VCaP (cell line): ENCODE measurements at regions not wholly inside any gene's neighbourhood (a gene's known extent, or its start where the extent isn't known, plus 50 kb on each side); places are given as distances from the start of the nearest gene placed in this dataset.

Experiments
- H3K27ac ChIP-seq: fragments of 450-650 bp; 2 replicates; pipeline ENCODE4 v1.5.1; 2017
- CTCF ChIP-seq: fragments of 450-650 bp; conservative IDR thresholded peaks from 2 replicates; pipeline ENCODE4 v1.5.1; 2017; ENCODE audit warnings: mild to moderate bottlenecking, moderate library complexity

- TF ChIP-seq CTCF: no peak
- no peak overlapping the region for H3K27ac ChIP-seq
These were observed 96.3 kb upstream of the ENPP6 start for GRCh38 chr4:184313702-184314659.

- no peak overlapping the region for H3K27ac ChIP-seq
- TF ChIP-seq CTCF: no peak
These were observed 95.4 kb upstream of the ENPP6 start for GRCh38 chr4:184313058-184313581.

DNA sequence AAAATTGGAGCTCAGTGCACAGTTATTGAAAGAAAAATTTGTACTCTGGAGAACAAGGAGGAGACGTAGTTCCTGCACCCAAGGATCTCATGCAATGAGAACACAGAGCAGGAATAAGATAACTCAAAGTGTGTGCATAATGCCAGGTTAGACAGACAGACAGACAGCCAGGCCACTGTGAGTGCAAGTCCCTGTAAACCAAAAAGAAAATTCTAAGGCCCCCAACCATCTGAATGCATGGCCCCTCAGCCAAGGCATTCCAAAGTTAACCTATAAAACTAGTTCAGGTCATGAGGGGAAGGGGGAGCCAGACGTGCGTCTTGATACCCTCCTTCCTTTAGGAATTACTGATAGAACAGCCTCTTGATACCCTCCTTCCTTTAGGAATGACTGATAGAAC lies 94.5 kb upstream of the ENPP6 start:
- H3K27ac ChIP-seq: no peak overlapping the region
- no peak for TF ChIP-seq CTCF

GRCh38 chr4:184310881-184311709 lies 93.4 kb upstream of the ENPP6 start:
- no peak for TF ChIP-seq CTCF
- H3K27ac ChIP-seq: no peak overlapping the region

DNA sequence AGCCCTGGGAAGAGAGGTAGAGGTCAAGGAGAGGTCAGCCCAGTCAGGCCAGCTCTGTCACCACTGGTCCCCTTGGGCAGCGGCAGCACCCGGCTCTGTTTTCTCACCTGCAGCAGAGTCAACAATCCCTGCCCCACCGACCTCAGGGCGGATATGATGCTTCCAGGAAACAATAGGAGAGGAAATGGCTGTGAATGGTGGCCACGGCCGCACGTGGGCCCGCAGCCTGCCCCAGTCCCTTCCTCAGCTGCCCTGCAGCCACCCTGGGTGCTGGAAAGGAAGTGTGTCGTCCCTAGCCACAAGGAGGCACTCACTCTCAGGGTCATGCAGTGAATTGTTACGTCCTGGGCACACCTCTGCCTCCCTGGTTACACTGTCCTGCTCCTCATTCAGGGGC lies 92.5 kb upstream of the ENPP6 start:
- no peak overlapping the region for H3K27ac ChIP-seq
- TF ChIP-seq CTCF: no peak

GRCh38 chr4:184309241-184310170 lies 91.8 kb upstream of the ENPP6 start:
- no peak overlapping the region for H3K27ac ChIP-seq
- no peak for TF ChIP-seq CTCF
